Neuronal stem cell (in vitro differentiated cells): ENCODE measurements at regions not wholly inside any gene's neighbourhood (a gene's known extent, or its start where the extent isn't known, plus 50 kb on each side); places are given as distances from the start of the nearest gene placed in this dataset.

Experiments
- DNase-seq: peaks from one replicate; pipeline ENCODE4 v3.0.0-alpha.2; 2013; ENCODE audit warnings: low spot score
- H2AFZ ChIP-seq: one replicate; pipeline ENCODE4 v1.6.1; 2013; ENCODE audit warnings: mild to moderate bottlenecking, low read length, inconsistent platforms
- H2AK5ac ChIP-seq: 2 replicates; pipeline ENCODE4 v1.6.1; 2013; ENCODE audit warnings: low read depth, mild to moderate bottlenecking, inconsistent platforms, low read length, moderate library complexity, mixed read lengths
- H2BK120ac ChIP-seq: 2 replicates; pipeline ENCODE4 v1.6.1; 2013; ENCODE audit warnings: low read depth, mild to moderate bottlenecking, inconsistent platforms, low read length, moderate library complexity, mixed read lengths
- H2BK12ac ChIP-seq: one replicate; pipeline ENCODE4 v1.6.1; 2013; ENCODE audit warnings: low read length, inconsistent platforms
- H2BK15ac ChIP-seq: 2 replicates; pipeline ENCODE4 v1.6.1; 2013; ENCODE audit warnings: mild to moderate bottlenecking, low read length, inconsistent platforms, mixed read lengths
- H2BK5ac ChIP-seq: one replicate; pipeline ENCODE4 v1.6.1; 2013; ENCODE audit warnings: inconsistent platforms, mild to moderate bottlenecking, low read length, moderate library complexity
- H3K14ac ChIP-seq: one replicate; pipeline ENCODE4 v1.6.1; 2013; ENCODE audit warnings: low read length, inconsistent platforms
- H3K18ac ChIP-seq: 2 replicates; pipeline ENCODE4 v1.6.1; 2013; ENCODE audit warnings: low read length, inconsistent platforms
- H3K23ac ChIP-seq: 2 replicates; pipeline ENCODE4 v1.6.1; 2013; ENCODE audit warnings: low read depth, mild to moderate bottlenecking, mixed read lengths, low read length, inconsistent platforms; ENCODE audit not compliant: poor library complexity
- H3K27ac ChIP-seq: replicated peaks from 3 replicates; pipeline ENCODE4 v1.5.1; 2013; ENCODE audit warnings: low read length, inconsistent platforms
- H3K27me3 ChIP-seq, 3 experiments: 2 replicates each; pipeline ENCODE4 v1.6.1; 2013; ENCODE audit warnings: low read length in 3 of 3, mild to moderate bottlenecking in 2 of 3, inconsistent platforms in 1 of 3, low read depth in 1 of 3, mixed read lengths in 1 of 3, moderate library complexity in 1 of 3; ENCODE audit not compliant: control insufficient read depth in 3 of 3, insufficient read depth in 3 of 3
- H3K36me3 ChIP-seq, 2 donors: replicated peaks in 1 of 2; 2 replicates each; pipeline ENCODE4 v1.6.1; 2013; ENCODE audit warnings: low read length in 2 of 2; ENCODE audit not compliant: control insufficient read depth in 2 of 2, insufficient read depth in 2 of 2
- H3K4ac ChIP-seq: 2 replicates; pipeline ENCODE4 v1.6.1; 2013; ENCODE audit warnings: inconsistent platforms, mild to moderate bottlenecking, low read length, moderate library complexity
- H3K4me1 ChIP-seq, 2 donors: 1 replicate in 1 of 2; 2 replicates in 1 of 2; pipeline ENCODE4 v1.6.1; 2013; ENCODE audit warnings: low read length in 2 of 2, low read depth in 1 of 2; ENCODE audit not compliant: control insufficient read depth in 2 of 2, insufficient read depth in 1 of 2
- H3K4me2 ChIP-seq: one replicate; pipeline ENCODE4 v1.6.1; 2013; ENCODE audit warnings: mild to moderate bottlenecking, low read length, inconsistent platforms; ENCODE audit not compliant: insufficient read depth, poor library complexity, severe bottlenecking
- H3K4me3 ChIP-seq, 2 donors: 2 replicates each; pipeline ENCODE4 v1.5.1; 2013; ENCODE audit warnings: low read length in 2 of 2, mild to moderate bottlenecking in 2 of 2, inconsistent platforms in 1 of 2, moderate library complexity in 1 of 2
- H3K79me1 ChIP-seq: one replicate; pipeline ENCODE4 v1.6.1; 2013; ENCODE audit warnings: low read depth, mild to moderate bottlenecking, inconsistent platforms, low read length, moderate library complexity
- H3K9ac ChIP-seq: one replicate; pipeline ENCODE4 v1.6.1; 2013; ENCODE audit warnings: mild to moderate bottlenecking, low read depth, low read length, inconsistent platforms; ENCODE audit not compliant: poor library complexity
- H3K9me3 ChIP-seq, 2 donors: replicated peaks in 1 of 2; 2 replicates each; pipeline versions ENCODE3 to v1.6.1; 2013; ENCODE audit warnings: low read length in 2 of 2, mild to moderate bottlenecking in 2 of 2, inconsistent platforms in 1 of 2, low read depth in 1 of 2, mixed read lengths in 1 of 2, moderate library complexity in 1 of 2; ENCODE audit not compliant: control insufficient read depth in 2 of 2, insufficient read depth in 1 of 2
- H4K8ac ChIP-seq: one replicate; pipeline ENCODE4 v1.6.1; 2013; ENCODE audit warnings: low read depth, mild to moderate bottlenecking, inconsistent platforms, low read length, moderate library complexity
- H4K91ac ChIP-seq: one replicate; pipeline ENCODE4 v1.6.1; 2013; ENCODE audit warnings: low read length, low read depth, mild to moderate bottlenecking, inconsistent platforms; ENCODE audit not compliant: poor library complexity
- WGBS, 2 donors: extraction: QIAGEN DNeasy Blood & Tissue Kit; methylation state at CpG; one replicate each; pipeline ENCODE4 v1.1.7; 2013; ENCODE audit warnings: missing lambda C conversion rate in 2 of 2, mixed read lengths in 1 of 2; ENCODE audit not compliant: insufficient read length in 2 of 2, insufficient replicate concordance in 1 of 2; ENCODE audit errors: extremely low coverage in 2 of 2; 5-methylcytosine and 5-hydroxymethylcytosine counted together

DNA sequence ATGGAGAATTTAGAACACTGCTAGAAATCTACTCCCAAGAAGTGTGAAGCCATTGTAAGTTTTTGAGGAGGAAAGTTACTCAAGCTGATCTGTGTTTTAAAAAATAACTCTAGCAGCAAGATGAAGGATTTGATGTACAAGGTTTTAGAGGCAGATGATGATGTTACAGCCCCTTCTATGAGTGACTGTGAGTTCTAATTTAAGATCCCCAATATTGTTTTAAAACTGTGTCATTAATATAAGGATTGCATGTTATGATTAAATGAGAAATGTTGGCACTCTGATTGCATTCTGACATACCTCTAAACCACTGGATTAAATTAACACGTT is 293.5 kb downstream of the ADGB start:
- no peak overlapping the region for H2BK5ac ChIP-seq
- H3K9ac ChIP-seq = no peak overlapping the region
- no peak overlapping the region for H3K4ac ChIP-seq
- no peak for DNase-seq
- no peak overlapping the region for H3K4me2 ChIP-seq
- H4K91ac ChIP-seq = no peak overlapping the region
- no peak overlapping the region for H2AK5ac ChIP-seq
- no peak overlapping the region for H3K23ac ChIP-seq
- WGBS, 2 donors = no CpG with 5 or more reads among the region's 1 CpG
- H3K27ac ChIP-seq = no peak overlapping the region
- no peak overlapping the region for H4K8ac ChIP-seq
- peaks cover 0 to 1% of the 10 kb centered on the region in 2 donors for H3K4me1 ChIP-seq
- no peaks in the 10 kb centered on the region for H3K27me3 ChIP-seq
- H3K14ac ChIP-seq = no peak overlapping the region
- no peaks in the 10 kb centered on the region for H3K36me3 ChIP-seq
- no peak overlapping the region for H2BK15ac ChIP-seq
- H3K9me3 ChIP-seq = no peaks in the 10 kb centered on the region
- H2BK120ac ChIP-seq = no peak overlapping the region
- no peak overlapping the region for H2AFZ ChIP-seq
- H3K4me3 ChIP-seq = no peak overlapping the region
- H3K79me1 ChIP-seq = no peaks in the 10 kb centered on the region
- H2BK12ac ChIP-seq = no peak overlapping the region
- H3K18ac ChIP-seq = no peak overlapping the region

DNA sequence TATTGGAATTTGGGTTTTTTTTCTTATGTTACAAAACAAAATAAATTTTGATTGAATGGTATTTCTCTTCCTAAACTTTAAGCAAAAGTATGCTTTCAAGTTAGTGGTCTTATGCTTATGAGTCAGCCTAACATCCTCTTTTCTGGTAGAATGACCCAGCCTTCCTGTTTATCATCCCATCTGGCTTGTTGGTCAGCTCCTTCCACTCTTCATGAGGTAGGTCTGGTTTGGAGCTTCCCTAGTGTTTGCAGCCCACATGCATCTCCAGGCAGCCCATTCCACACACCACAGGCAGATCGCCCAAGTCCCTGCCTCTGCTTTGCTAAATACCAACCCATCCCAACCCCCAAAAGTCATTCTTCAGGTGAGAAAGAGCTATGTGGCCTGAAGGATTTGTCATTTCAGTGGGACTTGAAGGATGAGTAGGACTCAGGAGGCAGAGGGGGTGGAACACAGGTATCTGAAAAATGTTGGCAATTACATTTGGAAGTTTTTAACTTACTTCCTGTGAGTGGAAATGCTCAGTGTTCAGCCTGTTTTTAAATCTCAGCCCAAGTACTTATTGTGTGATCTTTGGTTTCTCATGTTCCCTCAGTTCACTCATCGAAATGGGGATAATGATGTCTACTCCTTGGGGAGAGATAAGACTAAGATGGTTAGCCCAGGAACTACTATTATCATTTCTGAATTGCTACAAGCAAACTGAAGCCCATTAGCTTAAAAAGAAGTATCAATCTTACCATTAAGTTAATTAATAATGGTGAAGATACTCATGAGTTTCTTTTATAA is 294.0 kb downstream of the ADGB start:
- Histone ChIP-seq H3K18ac (no peak overlapping the region), H2BK5ac (no peak overlapping the region), H2BK15ac (no peak overlapping the region), H2AK5ac (no peak overlapping the region), H3K4me1 (peaks cover 0 to 1% of the 10 kb centered on the region in 2 donors), H4K91ac (no peak overlapping the region), H3K4me2 (no peak overlapping the region), H3K27ac (no peak overlapping the region), H3K23ac (no peak overlapping the region), H3K4ac (no peak overlapping the region), H4K8ac (no peak overlapping the region), H2AFZ (no peak overlapping the region), H3K4me3 (no peak overlapping the region), H3K79me1 (no peaks in the 10 kb centered on the region), H3K9ac (no peak overlapping the region), H3K27me3 (no peaks in the 10 kb centered on the region), H2BK12ac (no peak overlapping the region), H3K9me3 (no peaks in the 10 kb centered on the region), H2BK120ac (no peak overlapping the region), H3K36me3 (no peaks in the 10 kb centered on the region), H3K14ac (no peak overlapping the region)
- WGBS, 2 donors = no CpG with 5 or more reads among the region's 2 CpGs
- no peak for DNase-seq

DNA sequence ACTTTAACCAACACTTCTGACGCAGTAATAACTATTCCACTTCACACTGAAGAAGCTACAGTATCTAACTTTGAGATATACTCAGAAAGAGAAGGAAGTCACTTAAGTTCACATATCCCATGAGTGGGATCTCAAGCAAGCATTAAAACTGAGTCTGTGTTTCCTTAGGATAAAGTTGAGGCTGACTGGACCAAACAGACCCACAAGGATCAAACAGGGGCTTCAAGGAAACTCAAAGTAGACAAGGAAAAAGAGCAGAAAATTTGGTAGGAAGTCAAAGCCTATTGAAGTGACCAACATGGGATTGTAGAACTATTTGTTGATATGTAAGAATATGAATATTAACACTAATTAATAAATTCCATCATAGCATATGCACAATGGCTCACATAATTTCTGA is 294.9 kb downstream of the ADGB start:
- H3K27me3 ChIP-seq = no peaks in the 10 kb centered on the region
- no peak overlapping the region for H4K91ac ChIP-seq
- peaks cover 0 to 1% of the 10 kb centered on the region in 2 donors for H3K4me1 ChIP-seq
- H3K14ac ChIP-seq = no peak overlapping the region
- H3K18ac ChIP-seq = no peak overlapping the region
- no CpG with 5 or more reads among the region's 1 CpG for WGBS, 2 donors
- H3K23ac ChIP-seq = no peak overlapping the region
- no peak overlapping the region for H3K27ac ChIP-seq
- H3K79me1 ChIP-seq = no peaks in the 10 kb centered on the region
- no peak overlapping the region for H2BK15ac ChIP-seq
- no peak overlapping the region for H3K4ac ChIP-seq
- no peak overlapping the region for H2BK120ac ChIP-seq
- H2BK5ac ChIP-seq = no peak overlapping the region
- H2AK5ac ChIP-seq = no peak overlapping the region
- H3K9me3 ChIP-seq = no peaks in the 10 kb centered on the region
- no peak overlapping the region for H3K9ac ChIP-seq
- DNase-seq = no peak
- H2BK12ac ChIP-seq = no peak overlapping the region
- no peak overlapping the region for H4K8ac ChIP-seq
- no peak overlapping the region for H3K4me3 ChIP-seq
- no peaks in the 10 kb centered on the region for H3K36me3 ChIP-seq
- H2AFZ ChIP-seq = no peak overlapping the region
- no peak overlapping the region for H3K4me2 ChIP-seq

DNA sequence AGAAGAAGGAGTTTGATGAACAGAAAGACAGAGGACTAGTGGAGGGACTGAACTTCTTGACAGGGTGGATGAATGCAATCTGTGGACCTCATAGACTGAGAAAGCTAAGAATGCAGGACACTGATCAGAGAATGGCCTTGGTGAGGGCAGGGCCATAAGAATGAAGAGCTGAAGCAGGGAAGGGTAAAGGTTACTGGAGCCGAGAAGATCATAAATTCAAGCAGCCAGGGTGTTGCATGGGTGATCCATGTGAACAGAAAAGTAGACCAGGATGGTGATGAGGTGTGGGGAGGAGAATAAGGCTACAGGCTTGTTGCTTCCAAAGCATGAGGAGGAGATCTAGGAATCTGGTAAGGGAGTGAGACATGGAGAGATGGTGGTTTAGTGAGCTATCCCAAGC is 295.9 kb downstream of the ADGB start:
- Histone ChIP-seq H2BK15ac (no peak overlapping the region), H3K9me3 (no peaks in the 10 kb centered on the region), H4K91ac (no peak overlapping the region), H3K4me3 (no peak overlapping the region), H2BK120ac (no peak overlapping the region), H3K36me3 (no peaks in the 10 kb centered on the region), H3K23ac (no peak overlapping the region), H2AK5ac (no peak overlapping the region), H2AFZ (no peak overlapping the region), H2BK12ac (no peak overlapping the region), H3K14ac (no peak overlapping the region), H3K9ac (no peak overlapping the region), H4K8ac (no peak overlapping the region), H3K4me1 (peaks cover 0 to 1% of the 10 kb centered on the region in 2 donors), H2BK5ac (no peak overlapping the region), H3K27me3 (no peaks in the 10 kb centered on the region), H3K27ac (no peak overlapping the region), H3K18ac (no peak overlapping the region), H3K4me2 (no peak overlapping the region), H3K4ac (no peak overlapping the region), H3K79me1 (no peaks in the 10 kb centered on the region)
- WGBS, 2 donors = no CpG with 5 or more reads among the region's 1 CpG
- DNase-seq = no peak
